GM21825 (cell line): ENCODE measurements at regions not wholly inside any gene's neighbourhood (a gene's known extent, or its start where the extent isn't known, plus 50 kb on each side); places are given as distances from the start of the nearest gene placed in this dataset.

ENCODE experiments used
- ATAC-seq: cut with Tn5 transposase; IDR thresholded peaks from one replicate; pipeline ENCODE4 v1.9.1; 2021; ENCODE audit warnings: mild to moderate bottlenecking, moderate library complexity; ENCODE audit not compliant: unreplicated experiment

DNA sequence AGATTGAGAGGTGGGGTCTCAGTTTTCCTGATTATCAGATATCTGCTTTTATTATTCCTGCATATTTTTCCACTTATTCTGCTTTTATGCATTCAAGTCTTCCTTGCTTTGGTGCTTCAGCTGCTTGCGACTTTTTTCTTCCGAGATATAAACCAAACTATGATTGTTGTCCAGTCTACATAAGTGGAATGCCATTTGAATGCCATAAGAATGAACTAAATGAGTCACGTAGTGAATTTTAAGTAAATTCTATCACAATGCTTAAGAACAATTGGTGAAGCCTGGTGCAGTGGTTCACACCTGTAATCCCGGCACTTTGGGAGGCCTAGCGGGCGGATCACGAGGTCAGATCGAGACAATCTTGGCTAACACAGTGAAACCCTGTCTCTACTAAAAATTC is 189.1 kb downstream of the PCDH18 start:
- no peak for ATAC-seq

DNA sequence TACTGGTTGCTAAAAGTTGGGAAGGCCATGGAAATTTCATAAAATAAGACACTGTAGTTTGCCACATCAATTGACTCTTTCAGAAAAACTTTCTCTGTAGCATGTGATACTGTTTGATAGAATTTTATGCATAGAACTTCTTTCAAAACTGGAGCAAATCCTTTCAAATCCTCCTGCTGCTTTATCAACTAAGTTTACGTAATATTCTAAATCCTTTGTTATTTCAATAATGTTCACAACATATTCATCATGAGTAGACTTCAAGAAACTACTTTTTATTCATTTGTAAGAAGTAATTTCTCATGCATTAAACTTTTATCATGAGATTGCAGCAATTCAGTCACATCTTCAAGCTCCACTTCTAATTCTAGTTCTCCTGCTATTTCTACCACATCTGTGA is 199.3 kb downstream of the PCDH18 start:
- no peak for ATAC-seq

DNA sequence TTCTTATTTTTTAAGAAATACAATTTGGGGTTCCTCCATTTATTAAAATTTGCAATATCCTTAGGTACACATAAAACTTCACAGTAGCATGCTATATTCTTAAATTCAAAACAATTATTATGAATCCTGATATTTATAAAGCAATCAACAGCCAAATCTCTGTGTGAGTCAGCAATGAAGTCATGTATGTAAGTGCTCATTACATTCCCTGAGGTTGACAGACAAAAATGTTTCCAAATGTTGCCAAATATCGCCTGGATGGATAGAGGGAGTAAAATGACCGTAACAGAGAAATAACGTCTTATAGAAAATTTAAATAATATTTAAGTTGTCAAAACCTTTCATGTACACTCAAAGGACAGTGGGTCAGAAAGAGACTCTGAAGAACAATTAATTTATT is 220.0 kb downstream of the PCDH18 start:
- ATAC-seq = no peak

DNA sequence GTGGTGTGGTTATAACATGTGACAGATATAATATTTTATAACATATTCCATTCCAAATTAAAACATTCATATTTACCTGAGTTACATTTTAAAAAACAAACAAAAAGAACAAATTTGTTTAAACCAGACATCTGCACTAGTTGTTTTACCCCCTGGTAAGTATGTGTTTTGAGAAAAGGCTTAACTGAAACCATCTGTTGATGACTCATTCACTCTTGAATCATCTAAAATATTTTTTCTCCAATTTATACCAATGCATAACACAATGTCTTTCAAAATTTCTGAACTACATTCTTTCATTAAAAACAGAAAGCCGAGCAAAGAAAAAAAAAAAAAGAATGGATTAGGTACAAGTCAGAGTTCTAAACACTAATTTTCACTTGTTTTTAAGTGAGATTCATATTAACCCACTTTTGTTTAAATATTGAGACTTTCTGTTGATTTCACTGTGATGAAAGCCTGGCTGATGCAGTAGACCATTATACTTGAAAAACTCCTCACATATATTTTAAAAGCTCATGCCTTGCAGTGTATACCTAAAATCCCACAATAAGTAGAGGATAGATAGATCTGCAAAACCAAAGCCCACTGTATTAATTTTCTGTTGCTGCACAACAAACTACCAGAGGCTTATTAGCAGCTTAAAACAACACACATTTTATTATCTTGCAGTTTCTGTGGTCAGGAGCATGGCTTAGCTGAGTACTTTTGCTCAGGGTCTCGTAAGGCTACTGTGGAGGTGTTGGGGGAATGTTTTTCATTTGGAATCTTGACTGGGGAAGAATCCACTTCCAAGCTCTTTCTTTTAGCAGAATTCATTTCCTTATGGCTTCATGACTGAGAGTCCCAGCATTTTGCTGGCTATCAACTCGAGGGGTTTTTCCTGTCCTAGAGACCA is 221.5 kb downstream of the PCDH18 start:
- no peak for ATAC-seq

DNA sequence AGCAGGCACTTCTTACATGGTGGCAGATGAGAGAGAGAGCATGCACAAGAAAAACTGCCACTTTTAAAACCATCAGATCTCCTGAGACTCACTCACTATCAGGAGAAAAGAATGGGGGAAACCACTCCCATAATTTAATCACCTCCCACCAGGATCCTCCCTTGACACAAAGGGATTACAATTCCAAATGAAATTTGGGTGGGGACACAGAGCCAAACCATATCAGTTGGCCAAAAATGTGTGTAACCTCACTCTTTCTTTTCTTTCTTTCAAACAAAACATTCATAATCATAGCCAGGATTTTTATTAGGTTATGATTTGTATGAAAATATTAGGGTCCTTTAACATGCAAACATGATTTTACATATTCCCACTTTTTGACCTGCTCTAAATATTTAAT is 222.1 kb downstream of the PCDH18 start:
- ATAC-seq = no peak

DNA sequence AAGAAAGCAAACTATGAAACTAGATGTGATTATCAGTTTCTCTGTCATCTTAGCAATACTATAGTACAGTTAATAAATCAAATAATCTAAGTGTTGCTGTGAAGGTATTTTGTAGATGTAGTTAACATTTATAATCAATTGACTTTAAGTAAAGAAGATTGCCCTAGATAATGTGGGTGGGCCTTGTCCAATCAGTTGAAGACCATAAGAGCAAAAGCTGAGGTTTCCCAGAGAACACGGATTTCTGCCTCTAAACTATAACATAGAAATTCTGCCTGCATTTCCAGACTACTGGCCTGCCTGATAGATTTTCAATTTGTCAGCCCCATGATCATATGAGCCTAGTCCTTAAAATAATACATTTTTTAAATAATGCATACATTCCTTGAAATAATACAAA is 222.9 kb downstream of the PCDH18 start:
- ATAC-seq = no peak

DNA sequence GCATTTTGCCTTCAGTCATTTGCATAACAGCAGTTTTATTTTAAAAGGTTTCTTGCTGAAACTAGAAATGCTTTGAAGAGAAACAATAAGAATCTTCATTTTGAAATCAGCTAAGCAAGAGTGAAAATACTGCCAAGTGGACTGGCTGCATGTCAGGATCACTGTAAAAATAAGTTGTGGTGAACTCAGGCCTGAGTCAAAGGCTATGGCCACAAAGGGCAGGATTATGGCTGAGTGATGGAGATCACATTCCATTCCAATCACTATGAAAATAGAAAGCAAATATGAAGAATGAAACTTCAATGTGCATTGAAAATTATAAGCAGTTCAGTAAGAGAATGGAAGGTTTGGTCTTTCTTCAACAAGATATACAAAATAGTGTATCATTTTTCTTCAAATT is 224.5 kb downstream of the PCDH18 start:
- ATAC-seq = no peak

DNA sequence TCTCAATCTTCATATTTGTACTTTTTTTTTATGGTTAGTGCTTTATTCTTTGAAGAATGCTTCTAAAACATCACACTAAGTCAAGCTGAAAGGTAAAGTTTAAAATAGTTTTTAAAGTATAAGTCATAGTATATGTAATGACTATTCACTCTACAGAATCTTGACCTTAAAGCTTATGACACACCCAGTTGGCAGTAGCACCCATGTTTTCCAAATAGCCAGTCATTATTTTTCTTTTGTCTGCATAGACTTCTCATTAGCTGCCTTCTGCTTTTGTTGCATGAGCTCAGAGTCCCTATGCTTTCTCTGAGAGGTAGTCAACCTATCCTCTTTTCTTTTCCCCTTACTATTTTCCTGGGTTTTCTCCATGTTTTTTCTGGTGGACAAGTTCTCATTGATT is 231.5 kb downstream of the PCDH18 start:
- ATAC-seq = no peak

DNA sequence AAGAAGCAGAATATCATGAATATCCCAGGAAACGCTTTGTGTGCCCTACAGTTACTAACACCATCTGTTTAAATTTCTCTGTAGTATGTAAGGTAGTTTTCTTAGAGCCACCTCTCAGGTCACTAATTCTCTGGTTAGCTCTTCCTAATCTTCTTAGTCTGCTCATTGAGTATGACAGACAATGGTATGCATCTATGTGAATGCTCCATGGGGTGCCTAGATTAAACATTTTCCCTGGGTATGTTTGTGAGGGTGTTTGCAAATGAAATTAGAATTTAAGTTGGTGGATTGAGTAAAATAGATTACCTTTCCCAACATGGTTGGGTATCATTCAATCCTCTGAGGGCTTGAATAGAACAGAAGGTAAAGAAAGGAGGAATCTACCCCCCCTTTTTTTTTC is 233.0 kb downstream of the PCDH18 start:
- no peak for ATAC-seq

DNA sequence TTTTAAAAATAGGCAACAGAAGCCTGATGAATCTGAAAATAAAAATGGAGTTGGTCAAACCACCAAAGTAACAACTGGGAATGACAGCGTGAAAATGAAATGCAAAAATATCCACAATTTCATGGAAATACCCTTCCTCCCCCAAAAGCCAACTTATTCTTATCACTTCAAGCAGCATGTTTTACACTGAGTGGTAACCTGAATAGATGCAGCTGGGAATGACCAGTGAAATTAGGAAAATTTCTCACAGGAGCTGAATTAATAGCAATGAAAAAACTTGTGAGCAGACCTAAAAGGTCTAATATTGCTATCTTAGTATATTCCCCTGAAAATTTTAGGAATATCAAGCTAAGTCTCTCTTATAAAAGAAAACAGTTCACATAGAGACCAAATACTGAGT is 239.0 kb downstream of the PCDH18 start:
- ATAC-seq = no peak

DNA sequence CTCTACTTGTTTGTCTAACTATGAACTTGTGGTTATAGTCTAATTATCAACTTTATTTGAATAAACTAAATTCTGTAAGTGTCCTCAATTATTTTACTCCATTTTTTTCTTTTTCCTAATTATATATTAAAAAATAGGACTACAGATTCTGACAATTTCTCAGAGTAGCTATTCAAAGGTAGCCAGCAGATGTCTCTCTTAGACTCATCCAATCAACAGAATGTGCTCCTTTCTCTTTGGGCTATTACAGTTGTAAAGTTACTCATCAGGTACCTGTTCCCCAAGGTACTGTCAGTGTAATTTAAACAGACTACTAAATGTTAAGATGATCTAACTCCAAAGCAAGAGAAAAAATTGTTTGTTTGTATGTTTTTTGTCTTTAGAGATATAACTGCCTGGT is 248.6 kb downstream of the PCDH18 start:
- no peak for ATAC-seq

DNA sequence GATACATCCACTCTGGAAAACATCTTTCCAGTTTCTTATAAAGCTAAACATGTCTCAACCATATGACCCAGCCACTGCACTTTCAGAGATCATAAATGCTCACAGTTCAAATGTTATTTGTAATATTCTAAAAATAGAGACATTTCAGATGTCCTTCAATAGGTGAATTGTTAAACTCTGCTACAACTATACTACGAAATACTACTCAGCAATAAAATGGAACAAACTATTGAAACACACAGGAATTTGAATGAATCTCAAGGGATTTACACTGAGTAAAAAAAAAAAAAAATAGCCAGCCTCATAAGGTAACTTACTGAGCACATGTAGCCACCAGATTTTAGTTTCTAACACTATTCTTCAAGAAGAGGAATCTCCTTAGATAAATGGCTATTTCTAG is 253.9 kb downstream of the PCDH18 start:
- no peak for ATAC-seq

DNA sequence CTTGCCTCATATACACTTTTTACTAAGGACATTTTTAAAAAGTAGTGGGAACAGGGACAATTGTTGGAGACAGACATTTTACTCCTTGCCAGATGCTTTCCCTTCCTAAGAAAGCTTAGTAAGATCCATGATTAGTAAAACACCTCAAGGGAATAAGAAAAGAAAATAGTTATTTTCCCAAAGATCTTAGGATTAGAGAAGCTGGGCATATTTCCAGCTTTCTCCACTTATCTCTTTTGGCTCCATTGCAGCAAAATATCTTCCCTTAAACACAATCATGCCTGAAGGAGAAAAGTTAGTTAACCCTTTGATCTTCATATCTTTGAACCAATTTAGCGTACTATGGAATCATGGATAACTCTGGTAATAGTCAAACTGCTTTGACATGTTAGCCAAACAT is 257.9 kb downstream of the PCDH18 start:
- no peak for ATAC-seq

DNA sequence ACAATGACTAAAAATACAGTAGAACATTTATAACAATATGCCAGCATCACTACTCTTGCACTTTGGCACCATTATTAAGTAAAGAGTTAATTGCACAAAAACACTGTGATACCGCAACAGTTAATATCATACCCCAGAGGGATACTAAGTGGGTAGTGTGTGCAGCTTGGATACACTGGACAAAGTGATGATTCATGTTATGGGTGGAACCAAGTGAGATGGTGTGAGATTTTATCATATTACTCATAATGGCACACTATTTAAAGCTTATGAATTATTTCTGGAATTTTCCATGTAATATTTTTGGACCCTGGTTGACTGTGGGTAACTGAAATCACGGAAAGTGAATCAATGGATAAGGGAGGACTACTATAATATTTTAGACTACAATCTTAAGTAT is 265.3 kb downstream of the PCDH18 start:
- no peak for ATAC-seq

DNA sequence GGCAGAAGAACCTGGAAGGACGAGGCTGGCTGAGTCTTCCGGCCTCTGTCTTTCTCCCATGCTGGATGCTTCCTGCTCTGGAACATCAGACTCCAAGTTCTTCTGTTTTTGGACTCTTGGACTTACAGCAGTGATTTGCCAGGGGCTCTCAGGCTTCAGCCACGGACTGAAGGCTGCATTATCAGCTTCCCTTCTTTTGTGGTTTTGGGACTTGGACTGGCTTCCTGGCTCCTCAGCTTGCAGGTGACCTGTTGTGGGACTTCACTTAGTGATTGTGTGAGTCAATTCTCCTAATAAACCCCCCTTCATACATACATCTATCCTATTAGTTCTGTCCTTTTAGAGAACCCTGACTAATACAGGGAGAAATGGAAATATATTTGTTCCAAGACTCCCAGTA is 265.8 kb downstream of the PCDH18 start:
- no peak for ATAC-seq

DNA sequence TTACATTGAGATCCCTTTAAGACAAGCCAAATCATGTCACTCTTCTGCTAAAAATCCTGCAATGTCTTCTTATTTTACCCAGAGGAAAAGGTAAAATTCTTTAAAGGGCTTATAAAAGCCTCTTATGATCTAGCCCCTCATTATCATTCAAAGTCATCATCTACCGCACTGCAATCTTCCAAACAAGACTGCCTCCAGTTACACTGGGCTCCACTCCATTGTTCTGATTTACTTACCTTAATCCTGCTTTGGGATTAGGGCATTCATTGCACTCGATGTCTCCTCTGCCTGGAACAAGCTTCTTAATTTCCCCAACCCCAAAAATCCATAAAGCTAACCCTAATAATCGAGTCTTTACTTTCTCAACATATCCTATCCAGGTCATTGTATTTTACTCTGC is 269.1 kb downstream of the PCDH18 start:
- no peak for ATAC-seq

DNA sequence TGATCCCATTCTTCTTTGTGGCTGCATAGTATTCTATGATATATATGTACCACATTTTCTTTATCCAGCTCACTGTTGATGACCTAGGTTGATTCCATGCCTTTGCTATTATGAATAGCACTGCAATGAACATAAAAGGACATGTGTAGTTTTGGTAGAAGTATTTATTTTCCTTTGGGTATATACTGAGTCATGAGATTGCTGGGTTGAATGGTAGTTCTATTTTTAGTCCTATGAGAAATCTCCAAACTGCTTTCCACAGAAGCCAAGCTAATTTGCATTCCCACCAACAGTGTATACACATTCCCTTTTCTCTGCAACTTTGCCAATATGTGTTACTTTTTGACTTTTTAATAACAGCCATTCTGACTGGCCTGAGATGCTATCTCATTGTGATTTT is 278.3 kb downstream of the PCDH18 start:
- no peak for ATAC-seq

DNA sequence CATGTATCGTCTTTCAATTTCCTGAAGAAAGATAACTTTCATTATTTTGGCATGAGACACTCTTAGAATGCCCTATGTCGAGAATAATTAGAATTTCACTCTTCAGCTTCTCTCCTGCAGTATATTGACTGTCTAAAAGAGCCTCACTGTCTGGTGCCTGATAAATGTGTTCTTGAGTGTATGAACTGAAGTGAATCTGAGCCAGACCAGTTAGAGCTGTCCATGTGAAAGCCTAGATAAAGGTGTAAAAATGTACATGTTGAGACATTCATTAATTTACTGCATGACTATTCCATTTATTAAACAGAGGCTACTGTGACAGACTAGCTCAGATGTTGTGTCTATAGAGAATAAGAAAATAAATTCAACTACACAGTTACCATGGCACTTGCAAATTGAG is 283.2 kb downstream of the PCDH18 start:
- ATAC-seq = no peak

DNA sequence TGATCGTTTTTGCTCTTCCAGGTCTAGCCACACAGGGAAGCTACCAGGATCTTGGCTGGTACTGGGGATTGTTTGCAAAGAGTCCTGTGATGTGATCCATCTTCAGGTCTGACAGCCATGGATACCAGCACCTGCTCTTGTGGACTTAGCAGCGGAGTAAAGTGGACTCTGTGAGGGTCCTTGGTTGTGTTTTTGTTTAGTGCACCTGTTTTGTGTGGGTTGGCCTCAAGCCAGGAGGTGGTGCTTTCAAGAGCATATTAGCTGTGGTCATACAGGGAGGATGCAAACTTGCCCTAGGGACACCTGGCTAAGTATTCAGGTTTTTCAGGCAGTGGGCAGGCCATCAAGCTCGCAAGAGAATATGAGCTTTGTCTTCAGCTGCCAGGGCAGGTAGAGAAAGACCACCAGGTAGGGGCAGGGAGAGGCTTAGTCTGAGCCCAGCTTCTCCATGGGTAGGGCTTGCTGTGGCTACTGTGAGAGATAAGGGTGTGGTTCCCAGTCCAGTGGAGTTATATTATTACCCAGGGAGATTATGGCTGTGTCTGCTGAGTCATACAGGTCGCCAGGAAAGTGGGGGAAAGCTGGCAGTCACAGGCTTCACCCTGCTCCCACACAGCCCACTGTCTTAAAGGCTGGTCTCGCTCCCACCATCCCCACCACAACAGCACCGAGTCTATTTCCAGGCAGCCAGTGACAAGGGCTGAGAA is 293.7 kb downstream of the PCDH18 start:
- ATAC-seq = no peak

DNA sequence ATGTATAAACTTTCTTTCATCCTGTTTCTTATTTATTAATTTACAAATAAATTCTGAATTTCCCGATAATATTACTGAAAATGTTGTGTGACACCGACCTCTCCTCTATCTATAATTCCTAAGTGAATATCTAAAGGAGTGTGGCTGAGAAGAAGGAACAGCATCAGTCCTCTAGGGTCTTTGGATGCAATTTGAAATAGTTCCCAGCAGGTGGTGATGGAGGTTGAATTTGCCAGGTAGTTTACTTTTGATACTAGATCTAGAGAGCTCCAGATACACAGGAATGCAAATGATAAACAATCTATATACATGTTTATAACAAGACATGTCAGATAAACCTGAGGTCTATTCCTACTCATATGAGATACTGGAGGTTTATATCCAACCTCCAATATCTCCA is 305.4 kb downstream of the PCDH18 start:
- ATAC-seq = no peak

DNA sequence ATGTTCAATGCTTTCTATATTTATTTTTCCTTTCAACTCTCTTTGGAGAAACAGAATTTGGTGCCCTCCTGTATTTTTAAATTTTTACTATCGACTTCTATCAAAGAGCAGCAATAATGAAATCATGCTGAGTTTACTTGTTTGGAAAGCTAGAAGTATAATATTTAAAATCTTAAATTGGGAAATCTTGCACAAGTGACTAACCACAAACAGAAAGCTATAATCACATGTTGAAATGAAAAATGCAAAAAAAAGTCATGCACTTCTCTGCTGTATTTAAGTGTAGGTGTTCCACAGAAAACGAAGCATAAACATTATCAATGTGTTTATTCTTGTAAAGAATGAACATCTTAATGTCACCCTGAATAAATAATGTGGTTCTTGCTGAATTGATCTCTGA is 306.1 kb downstream of the PCDH18 start:
- no peak for ATAC-seq

DNA sequence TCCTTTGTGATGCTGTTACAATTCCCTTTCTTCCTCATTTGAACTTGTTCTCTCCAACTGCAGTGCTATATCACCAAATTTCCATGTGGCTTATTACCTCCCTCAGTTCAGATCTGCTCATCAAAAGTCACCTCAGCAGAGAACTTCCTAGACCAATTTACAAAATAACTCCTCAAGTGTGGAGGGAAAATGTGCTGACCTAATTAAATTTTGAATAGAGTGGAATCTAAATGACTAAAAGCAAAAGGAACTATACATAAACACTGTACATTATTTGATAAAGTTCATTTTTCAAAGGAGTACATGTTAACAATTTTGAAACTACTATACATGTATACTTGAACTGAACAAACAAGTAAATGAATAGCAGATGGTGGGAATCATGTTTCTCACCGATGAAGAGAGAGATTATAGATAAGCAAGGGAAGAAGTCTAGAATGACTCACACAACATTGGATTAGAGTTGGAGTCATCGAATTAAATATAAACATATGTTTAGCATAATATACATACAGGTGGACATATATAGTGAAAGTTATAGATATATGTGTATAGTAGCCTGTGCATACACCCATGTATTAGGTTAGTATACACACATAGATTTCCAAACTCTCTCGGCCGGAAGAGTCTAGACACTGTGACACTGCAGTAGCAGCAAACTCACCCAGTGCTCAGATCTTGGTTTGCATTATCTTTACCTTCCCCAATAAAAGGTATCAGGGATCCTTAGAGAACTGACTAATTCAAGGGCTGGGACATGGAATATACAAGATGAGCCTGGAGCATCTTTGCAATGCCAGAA is 318.7 kb downstream of the PCDH18 start:
- no peak for ATAC-seq
